ENCODE measurements at regions not wholly inside any gene's neighbourhood (a gene's known extent, or its start where the extent isn't known, plus 50 kb on each side); places are given as distances from the start of the nearest gene placed in this dataset.

DNA sequence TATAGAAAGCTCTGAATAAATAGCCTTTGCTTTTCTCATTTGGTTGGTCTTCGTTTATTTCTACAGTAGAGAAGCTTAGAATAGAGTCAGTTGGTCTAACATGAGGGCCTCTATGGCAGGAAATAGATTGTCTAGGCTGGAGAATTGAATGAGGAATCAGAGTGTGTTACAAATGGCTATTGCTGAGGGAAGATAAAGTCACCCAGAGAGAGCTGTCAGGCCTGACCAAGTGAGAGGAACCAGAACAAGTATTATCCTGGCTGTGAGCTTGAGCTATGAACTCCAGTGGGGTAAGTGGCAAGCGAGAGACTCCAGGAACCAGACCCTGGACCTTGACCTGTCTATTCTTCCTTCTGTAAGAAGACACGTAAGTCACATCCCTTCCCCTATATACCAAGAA, 353.1 kb downstream of the CD83 start:
- in situ Hi-C loops (cut with HindIII; ENCODE audit: extremely low pct_ligation_motif_present, low pct_unique_long_range_greater_than_20kb): no loop called here
- FAIRE-seq (no peak), ATAC-seq (no peak), DNase-seq (ENCODE audit: low spot score) (no peak)
- H3K9ac ChIP-seq (ENCODE audit: insufficient read depth, low read depth, low read length): no peak overlapping the region
- 4% methylated on average over 3 of the region's 3 CpGs for WGBS (ENCODE audit: low lambda C conversion rate)
- H3K27me3 ChIP-seq (ENCODE audit: control insufficient read depth in 1 of 2, insufficient read depth in 2 of 2, low read length in 2 of 2): no peaks in the 10 kb centered on the region
- H3K36me3 ChIP-seq (replicated peaks in 1 of 2; ENCODE audit: control insufficient read depth in 1 of 2, insufficient read depth in 2 of 2, low read length in 2 of 2): no peaks in the 10 kb centered on the region
- POLR2A ChIA-PET: no interaction called here
- H4K20me1 ChIP-seq (ENCODE audit: insufficient read depth, low read length): no peaks in the 10 kb centered on the region
- no peak overlapping the region for H3K4me2 ChIP-seq (ENCODE audit: low read depth, low read length)
- no peak for TF ChIP-seq ZBTB42 (CRISPR knock-in tag; IDR thresholded peaks at IDR 0.05)
- no peak for TF ChIP-seq HES4 (CRISPR knock-in tag; IDR thresholded peaks at IDR 0.05; ENCODE audit: borderline replicate concordance)
- TF ChIP-seq ZBTB39 (CRISPR knock-in tag; IDR thresholded peaks at IDR 0.05): no peak
- no peak for TF ChIP-seq TAF1 (CRISPR knock-in tag; IDR thresholded peaks at IDR 0.05)
- no peak for TF ChIP-seq TFE3 (CRISPR knock-in tag; IDR thresholded peaks at IDR 0.05)
- no peak for TF ChIP-seq GABPB1 (CRISPR knock-in tag; IDR thresholded peaks at IDR 0.05)
- TF ChIP-seq ZNF383 (CRISPR knock-in tag; IDR thresholded peaks at IDR 0.05; ENCODE audit: borderline replicate concordance): no peak
- TF ChIP-seq ZEB1 (IDR thresholded peaks at IDR 0.05; ENCODE audit: insufficient replicate concordance, low read depth): no peak
- no peak for TF ChIP-seq ZFY (CRISPR knock-in tag; IDR thresholded peaks at IDR 0.05)
- no peak for TF ChIP-seq NPAS2 (CRISPR knock-in tag; IDR thresholded peaks at IDR 0.05; ENCODE audit: borderline replicate concordance)
- no peak for TF ChIP-seq BCL6 (CRISPR knock-in tag; IDR thresholded peaks at IDR 0.05)
- TF ChIP-seq IKZF5 (CRISPR knock-in tag; IDR thresholded peaks at IDR 0.05): no peak
- TF ChIP-seq CREM (IDR thresholded peaks at IDR 0.05): no peak
- no peak for TF ChIP-seq CREM (CRISPR knock-in tag; IDR thresholded peaks at IDR 0.05)
- TF ChIP-seq FOXA1 (IDR thresholded peaks at IDR 0.05): no peak
- TF ChIP-seq FOXA1 (CRISPR knock-in tag; IDR thresholded peaks at IDR 0.05): no peak
- no peak for TF ChIP-seq PHF20 (CRISPR knock-in tag; IDR thresholded peaks at IDR 0.05)
- TF ChIP-seq ZNF674 (CRISPR knock-in tag; IDR thresholded peaks at IDR 0.05; ENCODE audit: low read depth): no peak
- TF ChIP-seq ASH2L (IDR thresholded peaks at IDR 0.05; ENCODE audit: insufficient read length, low read depth, low read length): no peak
- TF ChIP-seq RARA (CRISPR knock-in tag; IDR thresholded peaks at IDR 0.05): no peak
- TF ChIP-seq ZFP36L1 (CRISPR knock-in tag; IDR thresholded peaks at IDR 0.05): no peak
- no peak overlapping the region for H3K4me3 ChIP-seq (replicated peaks in 1 of 3; ENCODE audit: insufficient read depth in 1 of 3, low read depth in 2 of 3, low read length in 3 of 3)
- BruUV-seq (replicated peaks): no TSS peak
- H3K9me3 ChIP-seq (ENCODE audit: low read length): peaks cover 13% of the 10 kb centered on the region; the same call in 1 of the 2 replicates
- no peaks in the 10 kb centered on the region for H3K79me2 ChIP-seq (ENCODE audit: insufficient read depth, low read length)
- H3K4me1 ChIP-seq (ENCODE audit: insufficient read depth, low read length): no peaks in the 10 kb centered on the region
- CTCF ChIA-PET (ENCODE audit: low intra/inter-chr PET ratio, low total read pairs): no interaction called here
- no peak overlapping the region for H2AFZ ChIP-seq (ENCODE audit: low read length)
- intact Hi-C loops (cut with micrococcal nuclease; ENCODE audit: unreplicated experiment): no loop called here
- no peak overlapping the region for H3K27ac ChIP-seq (ENCODE audit: extremely low read length, insufficient read depth, low read length)

All from HepG2 (cell line).